ENCODE measurements at regions not wholly inside any gene's neighbourhood (a gene's known extent, or its start where the extent isn't known, plus 50 kb on each side); places are given as distances from the start of the nearest gene placed in this dataset.
"Not testable (repeated sequence)": the region's sequence is repeated elsewhere in the genome, so short reads cannot be mapped to it uniquely, and the experiment has no call there.

GRCh38 chr17:21551081-21551881 is 141.0 kb upstream of the KCNJ18 start:
- Histone ChIP-seq H3K4me1 (ENCODE audit: control insufficient read depth, insufficient read depth, low read length) (peaks cover 15% of the 10 kb centered on the region), H3K4me3 (ENCODE audit: low read length in 2 of 2) (peak overlapping the region; percentile 84 to 85)

GRCh38 chr17:21558921-21559320 is 133.4 kb upstream of the KCNJ18 start:
- not testable (repeated sequence) for H3K36me3 ChIP-seq (ENCODE audit: control insufficient read depth in 2 of 2, insufficient read depth in 2 of 2, low read length in 2 of 2); H3K27ac ChIP-seq (ENCODE audit: low read length); H3K9ac ChIP-seq (ENCODE audit: low read length in 2 of 2); H3K4me3 ChIP-seq (ENCODE audit: low read length in 2 of 2); H3K27me3 ChIP-seq (ENCODE audit: control insufficient read depth in 1 of 2, insufficient read depth in 2 of 2, low read length in 2 of 2); H3K4me1 ChIP-seq (ENCODE audit: control insufficient read depth, insufficient read depth, low read length); H3K9me3 ChIP-seq (ENCODE audit: control insufficient read depth in 2 of 2, low read length in 2 of 2)

More at GRCh38 chr17:21551081-21551881, 141.0 kb upstream of the KCNJ18 start:
- no peaks in the 10 kb centered on the region for H3K27me3 ChIP-seq (ENCODE audit: control insufficient read depth in 1 of 2, insufficient read depth in 2 of 2, low read length in 2 of 2)
- H3K36me3 ChIP-seq (ENCODE audit: control insufficient read depth in 2 of 2, insufficient read depth in 2 of 2, low read length in 2 of 2) = no peaks in the 10 kb centered on the region
- H3K27ac ChIP-seq (ENCODE audit: low read length) = peak overlapping the region; percentile 76
- peak overlapping the region; percentile 69 to 86 for H3K9ac ChIP-seq (ENCODE audit: low read length in 2 of 2)
- H3K9me3 ChIP-seq (ENCODE audit: control insufficient read depth in 2 of 2, low read length in 2 of 2) = no peaks in the 10 kb centered on the region

DNA sequence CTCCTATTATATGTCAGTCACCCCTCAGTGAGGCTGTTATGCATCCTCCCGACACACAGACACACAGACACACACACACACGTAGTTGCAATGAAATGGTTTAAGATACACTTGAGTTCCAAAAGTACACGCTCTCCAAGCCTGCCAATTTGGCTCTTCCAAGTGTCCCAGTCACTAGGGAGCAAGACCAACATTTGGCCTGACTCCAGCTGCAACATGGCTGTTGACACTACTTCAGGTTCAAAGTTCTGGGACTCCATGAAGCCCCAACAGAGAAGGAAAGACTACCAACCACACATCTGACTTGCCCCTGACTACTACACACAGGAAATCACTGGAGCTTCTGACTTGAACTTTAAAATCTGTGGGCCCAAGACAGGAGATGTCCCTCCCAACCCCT is 128.1 kb upstream of the KCNJ18 start:
- H3K27ac ChIP-seq (ENCODE audit: low read length) = no peak overlapping the region
- H3K4me3 ChIP-seq (ENCODE audit: low read length in 2 of 2) = no peak overlapping the region
- no peak overlapping the region for H3K9ac ChIP-seq (ENCODE audit: low read length in 2 of 2)
- H3K27me3 ChIP-seq (ENCODE audit: control insufficient read depth in 1 of 2, insufficient read depth in 2 of 2, low read length in 2 of 2) = no peaks in the 10 kb centered on the region
- H3K36me3 ChIP-seq (ENCODE audit: control insufficient read depth in 2 of 2, insufficient read depth in 2 of 2, low read length in 2 of 2) = no peaks in the 10 kb centered on the region
- H3K4me1 ChIP-seq (ENCODE audit: control insufficient read depth, insufficient read depth, low read length) = no peaks in the 10 kb centered on the region
- no peaks in the 10 kb centered on the region for H3K9me3 ChIP-seq (ENCODE audit: control insufficient read depth in 2 of 2, low read length in 2 of 2)

DNA sequence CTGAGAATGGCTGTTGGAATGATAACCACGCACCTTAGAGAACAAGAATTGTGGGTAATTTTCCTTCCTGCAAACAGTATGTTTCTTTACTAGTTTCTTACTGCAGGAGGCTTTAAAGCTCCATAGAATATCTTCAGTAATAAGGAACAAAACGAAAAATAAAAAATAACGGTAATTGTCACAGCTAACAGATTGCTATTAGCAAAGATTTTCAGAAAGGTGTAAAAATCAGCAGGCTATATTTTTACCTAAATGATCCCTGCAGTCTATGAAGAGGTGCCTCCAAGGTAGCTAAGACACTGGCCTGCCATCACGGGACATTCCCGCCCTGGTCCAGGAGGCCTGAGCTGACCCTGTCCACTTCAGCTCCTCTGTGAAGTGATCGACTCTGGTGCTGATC is 127.6 kb upstream of the KCNJ18 start:
- H3K27me3 ChIP-seq (ENCODE audit: control insufficient read depth in 1 of 2, insufficient read depth in 2 of 2, low read length in 2 of 2); H3K4me3 ChIP-seq (ENCODE audit: low read length in 2 of 2): not testable (repeated sequence)

DNA sequence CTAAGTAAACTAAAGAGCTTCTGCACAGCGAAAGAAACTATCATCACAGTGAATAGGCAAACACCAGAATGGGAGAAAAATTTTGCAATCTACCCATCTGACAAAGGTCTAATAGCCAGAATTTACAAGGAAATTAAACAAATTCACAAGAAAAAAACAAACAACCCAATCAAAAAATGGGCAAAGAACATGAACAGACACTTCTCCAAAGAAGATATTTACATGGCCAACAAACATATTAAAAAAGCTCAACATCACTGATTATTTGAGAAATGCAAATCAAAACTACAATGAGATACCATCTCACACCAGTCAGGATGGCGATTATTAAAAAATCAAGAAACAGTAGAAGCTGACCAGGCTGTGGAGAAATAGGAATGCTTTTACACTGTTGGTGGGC is 121.9 kb upstream of the KCNJ18 start:
- H3K27me3 ChIP-seq (ENCODE audit: control insufficient read depth in 1 of 2, insufficient read depth in 2 of 2, low read length in 2 of 2); H3K9ac ChIP-seq (ENCODE audit: low read length in 2 of 2); H3K4me3 ChIP-seq (ENCODE audit: low read length in 2 of 2); H3K9me3 ChIP-seq (ENCODE audit: control insufficient read depth in 2 of 2, low read length in 2 of 2); H3K36me3 ChIP-seq (ENCODE audit: control insufficient read depth in 2 of 2, insufficient read depth in 2 of 2, low read length in 2 of 2); H3K27ac ChIP-seq (ENCODE audit: low read length): not testable (repeated sequence)
- peaks cover 14% of the 10 kb centered on the region for H3K4me1 ChIP-seq (ENCODE audit: control insufficient read depth, insufficient read depth, low read length)

More for the DNA sequence above, 127.6 kb upstream of the KCNJ18 start:
- H3K27ac ChIP-seq (ENCODE audit: low read length); H3K9ac ChIP-seq (ENCODE audit: low read length in 2 of 2); H3K4me1 ChIP-seq (ENCODE audit: control insufficient read depth, insufficient read depth, low read length); H3K36me3 ChIP-seq (ENCODE audit: control insufficient read depth in 2 of 2, insufficient read depth in 2 of 2, low read length in 2 of 2); H3K9me3 ChIP-seq (ENCODE audit: control insufficient read depth in 2 of 2, low read length in 2 of 2): not testable (repeated sequence)

DNA sequence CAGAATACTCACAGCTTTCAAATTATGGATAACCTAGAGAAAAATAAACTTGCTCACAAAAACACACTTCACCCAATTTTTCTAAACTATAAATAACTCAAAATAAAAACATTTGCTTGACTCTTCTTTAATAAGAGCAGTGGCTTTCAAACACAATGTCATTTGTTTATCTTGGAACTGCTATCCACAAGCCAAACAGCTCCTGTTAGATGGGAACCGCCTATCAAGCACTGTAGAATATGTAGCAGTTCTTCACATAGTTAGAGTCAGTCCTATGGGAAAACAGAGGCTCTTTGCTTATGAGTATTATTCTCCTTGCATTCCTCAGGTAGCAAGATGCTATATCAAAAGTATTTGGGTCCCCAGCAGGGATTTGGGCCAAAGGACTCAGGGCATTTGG is 120.2 kb upstream of the KCNJ18 start:
- H3K4me1 ChIP-seq (ENCODE audit: control insufficient read depth, insufficient read depth, low read length) = peaks cover 14% of the 10 kb centered on the region
- not testable (repeated sequence) for H3K4me3 ChIP-seq (ENCODE audit: low read length in 2 of 2); H3K9me3 ChIP-seq (ENCODE audit: control insufficient read depth in 2 of 2, low read length in 2 of 2); H3K36me3 ChIP-seq (ENCODE audit: control insufficient read depth in 2 of 2, insufficient read depth in 2 of 2, low read length in 2 of 2); H3K27ac ChIP-seq (ENCODE audit: low read length); H3K27me3 ChIP-seq (ENCODE audit: control insufficient read depth in 1 of 2, insufficient read depth in 2 of 2, low read length in 2 of 2); H3K9ac ChIP-seq (ENCODE audit: low read length in 2 of 2)

DNA sequence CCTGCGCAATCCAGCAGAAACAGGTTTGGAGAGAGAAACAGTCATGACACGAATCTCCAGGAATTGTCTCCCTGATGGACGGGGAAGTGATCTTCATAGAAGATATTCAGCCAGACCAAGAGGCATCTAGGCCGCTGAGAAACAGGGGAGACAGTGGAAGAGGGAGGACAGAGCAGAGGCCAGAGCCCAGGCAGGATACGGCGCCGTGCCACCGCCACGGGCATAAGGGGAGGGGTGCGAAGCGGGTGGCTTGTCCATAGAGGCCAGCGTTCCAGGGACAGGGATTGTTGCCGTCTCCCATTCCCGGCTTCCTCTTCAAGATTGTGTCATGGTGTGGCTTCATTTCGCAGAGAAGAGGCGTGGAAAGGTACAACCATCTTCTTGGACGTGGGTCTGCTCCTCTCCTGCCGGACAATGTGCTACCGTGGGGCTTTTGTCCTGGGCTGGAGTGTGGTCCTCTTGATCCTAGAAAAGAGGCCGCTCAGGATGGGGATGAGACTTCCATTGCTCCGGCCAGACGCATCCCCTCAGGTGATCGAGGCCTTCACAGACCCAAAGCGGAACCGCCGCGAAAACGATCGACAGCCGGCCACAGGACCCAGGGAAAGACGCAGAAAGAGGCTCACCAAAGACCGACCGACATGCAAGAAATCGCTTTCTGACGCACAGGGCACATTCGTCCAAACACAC is 118.9 kb upstream of the KCNJ18 start:
- Histone ChIP-seq H3K4me1 (ENCODE audit: control insufficient read depth, insufficient read depth, low read length) (peaks cover 14% of the 10 kb centered on the region), H3K9ac (ENCODE audit: low read length in 2 of 2) (peak overlapping the region; percentile 66 to 68), H3K4me3 (ENCODE audit: low read length in 2 of 2) (peak overlapping the region; percentile 77 to 81)
- not testable (repeated sequence) for H3K36me3 ChIP-seq (ENCODE audit: control insufficient read depth in 2 of 2, insufficient read depth in 2 of 2, low read length in 2 of 2); H3K9me3 ChIP-seq (ENCODE audit: control insufficient read depth in 2 of 2, low read length in 2 of 2); H3K27ac ChIP-seq (ENCODE audit: low read length); H3K27me3 ChIP-seq (ENCODE audit: control insufficient read depth in 1 of 2, insufficient read depth in 2 of 2, low read length in 2 of 2)

DNA sequence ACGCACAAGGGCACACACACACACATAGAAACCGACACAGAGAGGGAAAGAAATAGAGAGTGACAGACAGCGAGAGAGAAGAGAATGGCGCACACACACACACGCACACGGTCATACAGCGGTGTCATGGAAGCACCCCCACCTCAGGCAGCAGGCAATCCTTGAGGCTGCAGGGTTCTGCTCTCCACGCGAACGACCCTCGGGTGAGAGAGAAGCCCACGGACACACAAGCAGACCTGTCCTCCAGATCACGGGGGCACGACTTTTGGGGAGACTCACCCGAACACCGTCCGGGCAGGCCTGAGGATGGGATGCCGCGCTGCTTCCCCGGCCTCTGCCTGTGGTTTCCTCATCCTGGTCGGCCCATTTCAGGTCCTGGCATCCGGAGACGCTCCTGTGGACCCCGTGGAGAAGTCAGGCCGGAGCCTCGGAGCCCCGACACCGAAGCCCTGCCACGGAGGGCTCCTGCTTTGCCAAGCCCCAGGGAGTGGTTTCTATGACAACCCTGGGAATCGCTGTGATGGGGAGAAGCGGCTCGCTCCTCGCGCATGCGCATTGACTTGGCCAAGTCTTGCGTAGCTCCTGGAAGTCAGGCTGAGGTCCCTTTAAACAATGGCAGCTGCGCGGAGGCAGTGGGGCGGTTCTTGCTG is 118.2 kb upstream of the KCNJ18 start:
- Histone ChIP-seq H3K27ac (ENCODE audit: low read length) (no peak overlapping the region), H3K27me3 (ENCODE audit: control insufficient read depth in 1 of 2, insufficient read depth in 2 of 2, low read length in 2 of 2) (peaks cover 0 to 2% of the 10 kb centered on the region in 2 donors), H3K36me3 (ENCODE audit: control insufficient read depth in 2 of 2, insufficient read depth in 2 of 2, low read length in 2 of 2) (no peaks in the 10 kb centered on the region), H3K4me1 (ENCODE audit: control insufficient read depth, insufficient read depth, low read length) (peaks cover 14% of the 10 kb centered on the region), H3K9me3 (ENCODE audit: control insufficient read depth in 2 of 2, low read length in 2 of 2) (no peaks in the 10 kb centered on the region), H3K4me3 (ENCODE audit: low read length in 2 of 2) (peak overlapping the region; percentile 77 to 81), H3K9ac (ENCODE audit: low read length in 2 of 2) (peak overlapping the region; percentile 66 to 68)

GRCh38 chr17:21574611-21575255 is 117.6 kb upstream of the KCNJ18 start:
- not testable (repeated sequence) for H3K9me3 ChIP-seq (ENCODE audit: control insufficient read depth in 2 of 2, low read length in 2 of 2); H3K27ac ChIP-seq (ENCODE audit: low read length); H3K27me3 ChIP-seq (ENCODE audit: control insufficient read depth in 1 of 2, insufficient read depth in 2 of 2, low read length in 2 of 2); H3K36me3 ChIP-seq (ENCODE audit: control insufficient read depth in 2 of 2, insufficient read depth in 2 of 2, low read length in 2 of 2)
- H3K4me3 ChIP-seq (ENCODE audit: low read length in 2 of 2) = peak overlapping the region; percentile 77 to 81
- peaks cover 14% of the 10 kb centered on the region for H3K4me1 ChIP-seq (ENCODE audit: control insufficient read depth, insufficient read depth, low read length)
- peak overlapping the region in 1 of 2 donors; percentile 66 for H3K9ac ChIP-seq (ENCODE audit: low read length in 2 of 2)

GRCh38 chr17:21578783-21579182 is 113.5 kb upstream of the KCNJ18 start:
- not testable (repeated sequence) for H3K9me3 ChIP-seq (ENCODE audit: control insufficient read depth in 2 of 2, low read length in 2 of 2); H3K27ac ChIP-seq (ENCODE audit: low read length)

More at GRCh38 chr17:21578783-21579182, 113.5 kb upstream of the KCNJ18 start:
- H3K27me3 ChIP-seq (ENCODE audit: control insufficient read depth in 1 of 2, insufficient read depth in 2 of 2, low read length in 2 of 2); H3K36me3 ChIP-seq (ENCODE audit: control insufficient read depth in 2 of 2, insufficient read depth in 2 of 2, low read length in 2 of 2); H3K9ac ChIP-seq (ENCODE audit: low read length in 2 of 2); H3K4me3 ChIP-seq (ENCODE audit: low read length in 2 of 2); H3K4me1 ChIP-seq (ENCODE audit: control insufficient read depth, insufficient read depth, low read length): not testable (repeated sequence)

Measured in stomach smooth muscle (tissue), 2 donors.